ENCODE measurements at regions not wholly inside any gene's neighbourhood (a gene's known extent, or its start where the extent isn't known, plus 50 kb on each side); places are given as distances from the start of the nearest gene placed in this dataset.

GRCh38 chr3:165283328-165283727 is 87.1 kb upstream of the SLITRK3 start:
- TF ChIP-seq EZH2phosphoT487 (IDR thresholded peaks at IDR 0.05; ENCODE audit: borderline replicate concordance, low read depth, low read length), result no peak
- DNase-seq (ENCODE audit: low spot score), result no peak
- Histone ChIP-seq H3K4me2 (ENCODE audit: low read length) (no peak overlapping the region), H3K9me2 (ENCODE audit: insufficient read depth, low read length) (no peaks in the 10 kb centered on the region; the same call in 1 of the 2 replicates), H3K79me2 (ENCODE audit: insufficient read depth, low read depth, low read length) (no peaks in the 10 kb centered on the region), H3K9me3 (ENCODE audit: low read length) (no peaks in the 10 kb centered on the region), H3K4me1 (ENCODE audit: insufficient read depth, low read length, poor library complexity, severe bottlenecking) (no peaks in the 10 kb centered on the region), H3K4me3 (ENCODE audit: low read depth, low read length, poor library complexity, severe bottlenecking) (no peak overlapping the region), H3K36me3 (ENCODE audit: insufficient read depth, low read length) (no peaks in the 10 kb centered on the region), H4K20me1 (ENCODE audit: insufficient read depth, low read length) (no peaks in the 10 kb centered on the region), H2AFZ (ENCODE audit: low read length) (no peak overlapping the region), H3K27ac (ENCODE audit: low read depth, low read length, poor library complexity, severe bottlenecking) (no peak overlapping the region)
- ChIA-PET POLR2A (no interaction called here), CTCF (ENCODE audit: unreplicated experiment) (no interaction called here)
- no TSS peak for BruUV-seq (replicated peaks)
- intact Hi-C loops (cut with micrococcal nuclease; ENCODE audit: unreplicated experiment), result no loop called here

- Histone ChIP-seq H3K27ac (ENCODE audit: low read depth, low read length, poor library complexity, severe bottlenecking) (no peak overlapping the region), H3K4me1 (ENCODE audit: insufficient read depth, low read length, poor library complexity, severe bottlenecking) (no peaks in the 10 kb centered on the region), H2AFZ (ENCODE audit: low read length) (no peak overlapping the region), H3K9me2 (ENCODE audit: insufficient read depth, low read length) (no peaks in the 10 kb centered on the region; the same call in 1 of the 2 replicates), H3K4me3 (ENCODE audit: low read depth, low read length, poor library complexity, severe bottlenecking) (no peak overlapping the region), H3K9me3 (ENCODE audit: low read length) (no peaks in the 10 kb centered on the region), H3K79me2 (ENCODE audit: insufficient read depth, low read depth, low read length) (no peaks in the 10 kb centered on the region), H3K36me3 (ENCODE audit: insufficient read depth, low read length) (no peaks in the 10 kb centered on the region), H3K4me2 (ENCODE audit: low read length) (no peak overlapping the region), H4K20me1 (ENCODE audit: insufficient read depth, low read length) (no peaks in the 10 kb centered on the region)
- BruUV-seq (replicated peaks), result no TSS peak
- intact Hi-C loops (cut with micrococcal nuclease; ENCODE audit: unreplicated experiment), result no loop called here
- DNase-seq (ENCODE audit: low spot score), result no peak
- no peak for TF ChIP-seq CTCF (conservative IDR thresholded peaks at IDR 0.05; ENCODE audit: low read length)
- TF ChIP-seq EZH2phosphoT487 (IDR thresholded peaks at IDR 0.05; ENCODE audit: borderline replicate concordance, low read depth, low read length), result no peak
- ChIA-PET POLR2A (interaction anchor here (1.0 kb wide), 1 partner anchor 16 kb away, joined by 4 read pairs; no protein-coding TSS in a partner anchor), CTCF (ENCODE audit: unreplicated experiment) (no interaction called here)
Observed at GRCh38 chr3:165279471-165279870, 83.3 kb upstream of the SLITRK3 start.

- Histone ChIP-seq H2AFZ (ENCODE audit: low read length) (no peak overlapping the region), H4K20me1 (ENCODE audit: insufficient read depth, low read length) (no peaks in the 10 kb centered on the region), H3K4me2 (ENCODE audit: low read length) (no peak overlapping the region), H3K4me1 (ENCODE audit: insufficient read depth, low read length, poor library complexity, severe bottlenecking) (no peaks in the 10 kb centered on the region), H3K9me2 (ENCODE audit: insufficient read depth, low read length) (no peaks in the 10 kb centered on the region), H3K36me3 (ENCODE audit: insufficient read depth, low read length) (no peaks in the 10 kb centered on the region), H3K79me2 (ENCODE audit: insufficient read depth, low read depth, low read length) (no peaks in the 10 kb centered on the region), H3K9me3 (ENCODE audit: low read length) (no peaks in the 10 kb centered on the region), H3K27ac (ENCODE audit: low read depth, low read length, poor library complexity, severe bottlenecking) (no peak overlapping the region), H3K4me3 (ENCODE audit: low read depth, low read length, poor library complexity, severe bottlenecking) (no peak overlapping the region)
- intact Hi-C loops (cut with micrococcal nuclease; ENCODE audit: unreplicated experiment), result no loop called here
- TF ChIP-seq EZH2phosphoT487 (IDR thresholded peaks at IDR 0.05; ENCODE audit: borderline replicate concordance, low read depth, low read length) (no peak), CTCF (conservative IDR thresholded peaks at IDR 0.05; ENCODE audit: low read length) (no peak)
- ChIA-PET CTCF (ENCODE audit: unreplicated experiment) (no interaction called here), POLR2A (no interaction called here)
- BruUV-seq (replicated peaks), result no TSS peak
- no peak for DNase-seq (ENCODE audit: low spot score)
Observed at GRCh38 chr3:165273411-165273810, 77.2 kb upstream of the SLITRK3 start.
